ENCODE measurements at regions not wholly inside any gene's neighbourhood (a gene's known extent, or its start where the extent isn't known, plus 50 kb on each side); places are given as distances from the start of the nearest gene placed in this dataset.

DNA sequence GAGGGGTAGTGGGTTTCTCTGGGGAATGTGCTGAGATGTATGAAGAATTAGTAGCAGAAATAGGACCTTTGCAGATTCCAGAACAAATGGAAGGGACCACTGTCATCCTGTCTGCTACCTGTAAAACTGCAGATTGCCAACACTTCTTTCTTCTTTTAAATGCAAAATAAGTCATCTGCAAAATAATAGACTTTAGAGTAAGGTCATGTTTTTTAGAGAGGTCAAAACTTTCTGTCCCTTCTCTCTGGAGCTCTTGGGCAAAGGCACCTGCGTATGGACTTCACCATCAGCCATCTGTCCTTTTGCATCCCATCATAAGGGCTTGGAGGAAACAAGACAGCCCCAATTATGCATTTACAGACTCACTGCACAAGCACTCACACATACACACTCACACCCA is 121.1 kb upstream of the PPARGC1A start:
- Histone ChIP-seq H3K27me3 (ENCODE audit: control insufficient read depth in 2 of 2, insufficient read depth in 2 of 2, low read length in 2 of 2) (no peaks in the 10 kb centered on the region), H4K20me1 (replicated peaks; ENCODE audit: control insufficient read depth, extremely low read depth, insufficient read depth, low read length) (no peaks in the 10 kb centered on the region), H3K9me3 (replicated peaks; ENCODE audit: control insufficient read depth, insufficient read depth, low read length) (no peaks in the 10 kb centered on the region), H3K4me3 (replicated peaks in 1 of 3; ENCODE audit: insufficient read depth in 1 of 3, low read depth in 1 of 3, low read length in 3 of 3) (no peak overlapping the region), H2AFZ (ENCODE audit: low read depth, low read length) (no peak overlapping the region), H3K36me3 (ENCODE audit: control insufficient read depth in 2 of 2, extremely low read depth in 1 of 2, insufficient read depth in 2 of 2, low read length in 2 of 2) (no peaks in the 10 kb centered on the region), H3K4me2 (ENCODE audit: insufficient read depth, low read length) (no peak overlapping the region), H3K4me1 (ENCODE audit: control insufficient read depth, extremely low read depth, insufficient read depth, low read length) (no peaks in the 10 kb centered on the region), H3K79me2 (ENCODE audit: control insufficient read depth, insufficient read depth, low read length) (no peaks in the 10 kb centered on the region), H3K9me1 (replicated peaks; ENCODE audit: control insufficient read depth, extremely low read depth, insufficient read depth, low read length) (no peaks in the 10 kb centered on the region), H3K27ac (ENCODE audit: insufficient read depth, low read depth, low read length) (no peak overlapping the region), H3K9ac (replicated peaks; ENCODE audit: extremely low read depth, insufficient read depth, low read length) (no peak overlapping the region)
- intact Hi-C loops (cut with micrococcal nuclease) (no loop called here), dilution Hi-C loops (cut with MboI; ENCODE audit: extremely low pct_ligation_motif_present, low sequenced_read_pairs) (no loop called here)
- ChIA-PET POLR2A (no interaction called here), CTCF (no interaction called here)
- no peak for FAIRE-seq
- TF ChIP-seq EZH2 (IDR thresholded peaks at IDR 0.05; ENCODE audit: borderline replicate concordance, low read depth, low read length, severe bottlenecking) (no peak), CTCF (IDR thresholded peaks at IDR 0.05; ENCODE audit: extremely low read depth in 1 of 2, insufficient read depth in 1 of 2, low read depth in 1 of 2, low read length in 2 of 2) (no peak), JUN (IDR thresholded peaks at IDR 0.05; ENCODE audit: borderline replicate concordance, insufficient read depth, insufficient read length, low read depth) (no peak), POLR2A (IDR thresholded peaks at IDR 0.05; ENCODE audit: low read depth, low read length) (no peak), POLR2AphosphoS5 (IDR thresholded peaks at IDR 0.05; ENCODE audit: insufficient read depth, low read depth, low read length) (no peak), FOS (IDR thresholded peaks at IDR 0.05; ENCODE audit: borderline replicate concordance, insufficient read depth, low read length) (no peak), MYC (IDR thresholded peaks at IDR 0.05; ENCODE audit: low read depth, low read length) (no peak), GATA2 (IDR thresholded peaks at IDR 0.05; ENCODE audit: insufficient read depth, insufficient read length, low read depth, low read length) (no peak)
- TF ChIP-seq, protein P1, sequence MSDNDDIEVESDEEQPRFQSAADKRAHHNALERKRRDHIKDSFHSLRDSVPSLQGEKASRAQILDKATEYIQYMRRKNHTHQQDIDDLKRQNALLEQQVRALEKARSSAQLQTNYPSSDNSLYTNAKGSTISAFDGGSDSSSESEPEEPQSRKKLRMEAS (IDR thresholded peaks at IDR 0.05; ENCODE audit: insufficient read depth, insufficient read length), result no peak
- no TSS peak for BruUV-seq (replicated peaks)
- DNase-seq (ENCODE audit: low read depth, low spot score), result no peak

Measured in endothelial cell of umbilical vein (primary cell).